Epithelial cell of esophagus (primary cell): ENCODE measurements at regions not wholly inside any gene's neighbourhood (a gene's known extent, or its start where the extent isn't known, plus 50 kb on each side); places are given as distances from the start of the nearest gene placed in this dataset.
"Not testable (repeated sequence)": the region's sequence is repeated elsewhere in the genome, so short reads cannot be mapped to it uniquely, and the experiment has no call there.

Source experiments
- DNase-seq: peaks from one replicate; pipeline ENCODE4 v3.0.0; 2010; ENCODE audit warnings: low read depth
- H3K4me3 ChIP-seq: 2 replicates; pipeline ENCODE4 v1.5.1; 2011; ENCODE audit warnings: mild to moderate bottlenecking, low read length, control low read depth
- TF ChIP-seq, protein P1 (sequence below): IDR thresholded peaks from 2 replicates; pipeline ENCODE4 v1.5.1; 2011; ENCODE audit warnings: low read depth, mild to moderate bottlenecking, low read length, control low read depth, inconsistent platforms; ENCODE audit not compliant: insufficient read depth; ENCODE audit errors: missing control alignments

DNA sequence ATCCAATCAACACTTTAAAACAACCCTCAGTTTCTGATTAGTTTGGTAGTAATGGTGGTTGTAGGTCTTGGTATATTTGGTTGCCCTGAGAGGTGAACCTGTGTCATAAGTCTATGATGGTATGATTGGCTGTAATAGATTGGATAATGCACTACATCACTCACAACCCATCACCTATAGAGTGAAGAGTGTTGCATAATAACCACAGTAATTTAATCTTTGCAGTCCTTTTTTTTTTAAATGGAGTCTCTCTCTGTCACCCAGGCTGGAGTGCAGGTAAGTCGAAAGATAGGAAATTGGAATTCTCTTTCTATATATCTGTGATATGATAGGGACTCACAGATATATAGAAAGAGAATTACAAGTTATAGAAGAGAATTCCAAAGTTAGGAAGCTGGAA is 133.4 kb upstream of the PGR start:
- TF ChIP-seq, protein P1, sequence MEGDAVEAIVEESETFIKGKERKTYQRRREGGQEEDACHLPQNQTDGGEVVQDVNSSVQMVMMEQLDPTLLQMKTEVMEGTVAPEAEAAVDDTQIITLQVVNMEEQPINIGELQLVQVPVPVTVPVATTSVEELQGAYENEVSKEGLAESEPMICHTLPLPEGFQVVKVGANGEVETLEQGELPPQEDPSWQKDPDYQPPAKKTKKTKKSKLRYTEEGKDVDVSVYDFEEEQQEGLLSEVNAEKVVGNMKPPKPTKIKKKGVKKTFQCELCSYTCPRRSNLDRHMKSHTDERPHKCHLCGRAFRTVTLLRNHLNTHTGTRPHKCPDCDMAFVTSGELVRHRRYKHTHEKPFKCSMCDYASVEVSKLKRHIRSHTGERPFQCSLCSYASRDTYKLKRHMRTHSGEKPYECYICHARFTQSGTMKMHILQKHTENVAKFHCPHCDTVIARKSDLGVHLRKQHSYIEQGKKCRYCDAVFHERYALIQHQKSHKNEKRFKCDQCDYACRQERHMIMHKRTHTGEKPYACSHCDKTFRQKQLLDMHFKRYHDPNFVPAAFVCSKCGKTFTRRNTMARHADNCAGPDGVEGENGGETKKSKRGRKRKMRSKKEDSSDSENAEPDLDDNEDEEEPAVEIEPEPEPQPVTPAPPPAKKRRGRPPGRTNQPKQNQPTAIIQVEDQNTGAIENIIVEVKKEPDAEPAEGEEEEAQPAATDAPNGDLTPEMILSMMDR, result no peak
- no peak overlapping the region for H3K4me3 ChIP-seq
- no peak for DNase-seq

DNA sequence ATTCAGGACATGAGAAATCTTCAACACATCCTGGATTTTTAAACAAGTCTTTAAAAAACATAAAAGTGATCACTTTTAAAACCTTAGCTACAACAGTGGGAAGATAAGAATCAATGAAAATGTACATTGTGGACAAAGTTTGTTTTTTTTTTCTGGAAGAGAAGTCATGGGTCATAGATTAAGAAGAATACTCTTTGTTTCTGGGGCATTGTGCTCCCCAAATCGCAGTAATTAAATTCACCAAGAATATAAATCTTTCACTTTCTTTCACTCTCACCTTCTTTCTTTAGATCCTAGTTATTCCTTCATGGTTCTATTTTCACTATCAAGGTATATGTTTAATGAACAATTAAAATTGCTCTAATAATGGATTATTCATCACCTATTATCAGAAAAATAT is 132.6 kb upstream of the PGR start:
- no peak for DNase-seq
- TF ChIP-seq, protein P1, result no peak
- H3K4me3 ChIP-seq, result no peak overlapping the region

DNA sequence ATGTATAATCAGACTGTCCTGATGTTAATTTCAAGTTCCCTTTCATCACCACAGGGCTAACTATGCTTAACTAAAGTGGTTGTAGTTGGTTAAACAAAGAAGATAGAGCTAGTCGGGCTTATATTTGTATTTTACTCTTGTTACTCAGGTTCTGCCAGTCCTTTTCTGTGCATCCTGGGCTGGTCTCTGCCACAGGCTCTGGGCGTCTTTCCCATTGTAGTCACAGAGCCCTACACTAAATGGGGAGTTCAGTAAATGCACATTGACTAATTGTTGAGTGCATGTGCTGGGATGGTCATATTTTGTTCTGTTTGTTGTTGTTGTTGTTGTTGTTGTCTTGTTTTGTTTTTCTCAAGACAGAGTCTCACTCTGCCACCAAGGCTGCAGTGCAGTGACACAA is 125.4 kb upstream of the PGR start:
- H3K4me3 ChIP-seq, result no peak overlapping the region
- DNase-seq, result no peak
- TF ChIP-seq, protein P1, result no peak

DNA sequence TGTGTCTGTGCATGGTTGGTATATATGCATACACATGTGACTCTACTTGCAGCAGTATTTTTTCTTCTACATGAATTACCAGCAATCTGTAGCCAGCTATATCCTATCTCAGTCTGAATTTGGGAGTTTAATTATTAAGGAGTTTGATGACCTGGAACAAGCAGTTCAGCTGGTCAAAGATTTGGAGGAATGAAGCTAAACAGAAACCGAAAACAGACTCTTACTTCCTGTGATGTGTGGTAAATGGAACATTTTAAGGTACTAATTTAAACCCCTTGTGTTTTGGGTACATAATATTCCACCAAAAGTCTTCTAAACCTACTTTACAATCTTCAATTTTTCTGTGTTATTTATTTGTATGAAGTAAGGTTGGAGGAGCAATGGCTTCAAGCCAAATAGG is 124.4 kb upstream of the PGR start:
- TF ChIP-seq, protein P1, result no peak
- DNase-seq, result no peak
- no peak overlapping the region for H3K4me3 ChIP-seq

DNA sequence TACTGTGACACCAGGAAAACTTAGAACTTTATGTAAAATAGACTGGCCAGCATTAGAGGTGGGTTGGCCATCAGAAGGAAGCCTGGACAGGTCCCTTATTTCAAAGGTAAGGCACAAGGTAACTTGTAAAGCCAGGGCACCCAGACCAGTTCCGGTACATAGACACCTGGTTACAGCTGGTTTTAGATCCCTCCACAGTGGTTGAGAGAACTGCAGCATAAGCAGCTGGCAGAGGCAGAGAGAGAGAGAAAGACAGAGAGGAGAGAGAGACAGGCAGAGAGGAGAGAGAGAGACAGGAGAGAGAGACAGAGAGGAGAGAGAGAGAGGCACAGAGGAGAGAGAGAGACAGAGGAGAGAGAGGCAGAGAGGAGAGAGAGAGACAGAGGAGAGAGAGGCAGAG is 116.0 kb upstream of the PGR start:
- not testable (repeated sequence) for H3K4me3 ChIP-seq, DNase-seq

- H3K4me3 ChIP-seq, DNase-seq: not testable (repeated sequence)
Observed at GRCh38 chr11:101245081-101245480, 115.5 kb upstream of the PGR start.

DNA sequence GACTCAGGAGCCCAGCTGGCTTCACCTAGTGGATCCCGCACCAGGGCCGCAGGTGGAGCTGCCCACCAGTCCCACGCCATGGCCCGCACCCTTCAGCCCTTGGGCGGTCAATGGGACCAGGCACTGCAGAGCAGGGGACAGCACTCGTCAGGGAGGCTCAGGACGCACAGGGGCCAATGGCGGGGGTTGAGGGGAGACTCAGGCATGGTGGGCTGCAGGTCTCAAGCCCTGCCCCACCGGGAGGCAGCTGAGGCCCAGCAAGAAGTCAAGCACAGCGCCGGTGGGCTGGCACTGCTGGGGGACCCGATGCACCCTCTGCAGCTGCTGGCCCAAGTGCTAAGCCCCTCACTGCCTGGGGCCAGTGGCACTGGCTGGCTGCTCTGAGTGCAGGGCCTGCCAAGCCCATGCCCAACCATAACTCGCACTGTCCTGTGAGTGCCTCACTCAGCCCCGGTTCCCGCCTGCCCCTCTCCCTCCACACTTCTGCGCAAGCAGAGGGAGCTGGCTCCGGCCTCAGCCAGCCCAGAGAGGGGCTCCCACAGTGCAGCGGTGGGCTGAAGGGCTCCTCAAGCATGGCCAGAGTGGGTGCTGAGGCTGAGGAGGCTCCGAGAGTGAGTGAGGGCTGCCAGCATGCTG is 111.7 kb upstream of the PGR start:
- no peak overlapping the region for H3K4me3 ChIP-seq
- no peak for DNase-seq
- TF ChIP-seq, protein P1, result no peak

DNA sequence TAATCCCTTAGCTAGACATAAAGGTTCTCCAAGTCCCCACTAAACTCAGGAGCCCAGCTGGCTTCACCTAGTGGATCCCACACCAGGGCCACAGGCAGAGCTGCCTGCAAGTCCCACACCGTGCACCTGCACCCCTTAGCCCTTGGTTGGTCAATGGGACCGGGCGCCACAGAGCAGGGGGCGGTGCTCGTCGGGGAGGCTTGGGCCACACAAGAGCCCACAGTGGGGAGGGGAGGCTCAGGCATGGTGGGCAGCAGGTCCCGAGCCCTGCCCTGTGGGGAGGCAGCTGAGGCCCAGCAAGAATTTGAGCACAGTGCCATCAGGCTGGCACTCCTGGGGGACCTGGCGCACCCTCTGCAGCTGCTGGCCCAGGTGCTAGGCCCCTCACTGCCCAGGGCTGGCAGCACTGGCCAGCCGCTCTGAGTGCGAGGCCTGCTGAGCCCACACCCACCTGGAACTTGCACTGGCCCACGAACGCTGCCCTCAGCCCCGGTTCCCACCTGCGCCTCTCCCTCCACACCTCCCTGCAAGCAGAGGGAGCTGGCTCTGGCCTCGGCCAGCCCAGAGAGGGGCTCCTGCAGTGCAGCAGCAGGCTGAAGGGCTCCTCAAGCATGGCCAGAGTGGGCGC is 101.7 kb upstream of the PGR start:
- not testable (repeated sequence) for DNase-seq, H3K4me3 ChIP-seq
